ENCODE measurements at regions not wholly inside any gene's neighbourhood (a gene's known extent, or its start where the extent isn't known, plus 50 kb on each side); places are given as distances from the start of the nearest gene placed in this dataset.

GRCh38 chr20:40744072-40744817, 55.2 kb upstream of the MAFB start:
- peaks cover 11 to 14% of the 10 kb centered on the region in 2 experiments for H3K27me3 ChIP-seq (ENCODE audit: control insufficient read depth in 2 of 2, insufficient read depth in 2 of 2, low read length in 2 of 2)
- DNase-seq (ENCODE audit: low read depth, low spot score) (no peak), FAIRE-seq (no peak)
- no peaks in the 10 kb centered on the region for H3K79me2 ChIP-seq (ENCODE audit: control insufficient read depth, insufficient read depth, low read length)
- no peak for TF ChIP-seq JUN (IDR thresholded peaks at IDR 0.05; ENCODE audit: borderline replicate concordance, insufficient read depth, insufficient read length, low read depth)
- no peak for TF ChIP-seq GATA2 (IDR thresholded peaks at IDR 0.05; ENCODE audit: insufficient read depth, insufficient read length, low read depth, low read length)
- TF ChIP-seq MYC (IDR thresholded peaks at IDR 0.05; ENCODE audit: low read depth, low read length): no peak
- TF ChIP-seq POLR2A (IDR thresholded peaks at IDR 0.05; ENCODE audit: low read depth, low read length): no peak
- H3K36me3 ChIP-seq (ENCODE audit: control insufficient read depth in 2 of 2, extremely low read depth in 1 of 2, insufficient read depth in 2 of 2, low read length in 2 of 2): no peaks in the 10 kb centered on the region
- intact Hi-C loops (cut with micrococcal nuclease) (loop anchor here (5.0 kb wide), 1 partner anchor 53 kb away; no protein-coding TSS in a partner anchor), dilution Hi-C loops (cut with MboI; ENCODE audit: extremely low pct_ligation_motif_present, low sequenced_read_pairs) (no loop called here)
- H3K4me1 ChIP-seq (ENCODE audit: control insufficient read depth, extremely low read depth, insufficient read depth, low read length): no peaks in the 10 kb centered on the region
- H3K9ac ChIP-seq (replicated peaks; ENCODE audit: extremely low read depth, insufficient read depth, low read length): no peak overlapping the region
- no peak overlapping the region for H3K27ac ChIP-seq (ENCODE audit: insufficient read depth, low read depth, low read length)
- no peaks in the 10 kb centered on the region for H4K20me1 ChIP-seq (replicated peaks; ENCODE audit: control insufficient read depth, extremely low read depth, insufficient read depth, low read length)
- no peak overlapping the region for H3K4me3 ChIP-seq (replicated peaks in 1 of 3; ENCODE audit: insufficient read depth in 1 of 3, low read depth in 1 of 3, low read length in 3 of 3)
- ChIA-PET CTCF (interaction anchor here (0.8 to 2.9 kb wide), 6 partner anchors 10 to 219 kb away, joined by 3 to 25 read pairs (median 4); no protein-coding TSS in a partner anchor), POLR2A (no interaction called here)
- no TSS peak for BruUV-seq (replicated peaks)
- no peak overlapping the region for H3K4me2 ChIP-seq (ENCODE audit: insufficient read depth, low read length)
- H3K9me1 ChIP-seq (replicated peaks; ENCODE audit: control insufficient read depth, extremely low read depth, insufficient read depth, low read length): no peaks in the 10 kb centered on the region
- H3K9me3 ChIP-seq (replicated peaks; ENCODE audit: control insufficient read depth, insufficient read depth, low read length): no peaks in the 10 kb centered on the region
- H2AFZ ChIP-seq (ENCODE audit: low read depth, low read length): no peak overlapping the region

DNA sequence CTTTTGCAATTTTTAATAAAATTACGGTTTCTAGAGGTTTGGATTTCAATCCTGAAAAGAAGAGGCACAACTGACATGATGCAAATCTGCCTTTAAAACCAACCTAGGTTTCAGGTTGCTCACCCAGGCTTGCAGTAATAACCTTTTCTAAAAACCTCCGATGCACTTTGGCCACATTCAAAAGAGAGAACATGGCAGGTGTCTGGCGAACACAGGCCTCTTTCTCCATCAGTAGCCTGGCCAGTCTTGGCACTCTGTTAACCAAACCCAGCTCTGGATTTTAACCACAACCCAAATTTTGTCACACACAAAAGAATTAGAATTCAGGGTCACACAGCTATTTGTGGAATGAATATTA, 55.8 kb upstream of the MAFB start:
- no peak overlapping the region for H3K27ac ChIP-seq (ENCODE audit: insufficient read depth, low read depth, low read length)
- ChIA-PET CTCF (interaction anchor here (1.0 to 2.9 kb wide), 5 partner anchors 10 to 218 kb away, joined by 3 to 25 read pairs (median 4); no protein-coding TSS in a partner anchor), POLR2A (no interaction called here)
- FAIRE-seq: no peak
- H3K9me1 ChIP-seq (replicated peaks; ENCODE audit: control insufficient read depth, extremely low read depth, insufficient read depth, low read length): no peaks in the 10 kb centered on the region
- DNase-seq (ENCODE audit: low read depth, low spot score): no peak
- no peak for TF ChIP-seq CTCF (IDR thresholded peaks at IDR 0.05; ENCODE audit: extremely low read depth in 1 of 2, insufficient read depth in 1 of 2, low read depth in 1 of 2, low read length in 2 of 2)
- no peak for TF ChIP-seq FOS (IDR thresholded peaks at IDR 0.05; ENCODE audit: borderline replicate concordance, insufficient read depth, low read length)
- TF ChIP-seq POLR2A (IDR thresholded peaks at IDR 0.05; ENCODE audit: low read depth, low read length): no peak
- no peak for TF ChIP-seq JUN (IDR thresholded peaks at IDR 0.05; ENCODE audit: borderline replicate concordance, insufficient read depth, insufficient read length, low read depth)
- TF ChIP-seq POLR2AphosphoS5 (IDR thresholded peaks at IDR 0.05; ENCODE audit: insufficient read depth, low read depth, low read length): no peak
- TF ChIP-seq EZH2 (IDR thresholded peaks at IDR 0.05; ENCODE audit: borderline replicate concordance, low read depth, low read length, severe bottlenecking): no peak
- no peak for TF ChIP-seq MYC (IDR thresholded peaks at IDR 0.05; ENCODE audit: low read depth, low read length)
- no peak for TF ChIP-seq MAX (IDR thresholded peaks at IDR 0.05; ENCODE audit: insufficient read depth, insufficient read length)
- TF ChIP-seq GATA2 (IDR thresholded peaks at IDR 0.05; ENCODE audit: insufficient read depth, insufficient read length, low read depth, low read length): no peak
- no peak overlapping the region for H3K4me2 ChIP-seq (ENCODE audit: insufficient read depth, low read length)
- peaks cover 11 to 12% of the 10 kb centered on the region in 2 experiments for H3K27me3 ChIP-seq (ENCODE audit: control insufficient read depth in 2 of 2, insufficient read depth in 2 of 2, low read length in 2 of 2)
- H2AFZ ChIP-seq (ENCODE audit: low read depth, low read length): no peak overlapping the region
- no peaks in the 10 kb centered on the region for H3K36me3 ChIP-seq (ENCODE audit: control insufficient read depth in 2 of 2, extremely low read depth in 1 of 2, insufficient read depth in 2 of 2, low read length in 2 of 2)
- H3K4me1 ChIP-seq (ENCODE audit: control insufficient read depth, extremely low read depth, insufficient read depth, low read length): no peaks in the 10 kb centered on the region
- dilution Hi-C loops (cut with MboI; ENCODE audit: extremely low pct_ligation_motif_present, low sequenced_read_pairs) (no loop called here), intact Hi-C loops (cut with micrococcal nuclease) (loop anchor here (5.0 kb wide), 1 partner anchor 53 kb away; no protein-coding TSS in a partner anchor)
- H3K79me2 ChIP-seq (ENCODE audit: control insufficient read depth, insufficient read depth, low read length): no peaks in the 10 kb centered on the region
- no peaks in the 10 kb centered on the region for H4K20me1 ChIP-seq (replicated peaks; ENCODE audit: control insufficient read depth, extremely low read depth, insufficient read depth, low read length)
- no peak overlapping the region for H3K4me3 ChIP-seq (replicated peaks in 1 of 3; ENCODE audit: insufficient read depth in 1 of 3, low read depth in 1 of 3, low read length in 3 of 3)
- BruUV-seq (replicated peaks): no TSS peak
- H3K9ac ChIP-seq (replicated peaks; ENCODE audit: extremely low read depth, insufficient read depth, low read length): no peak overlapping the region
- no peaks in the 10 kb centered on the region for H3K9me3 ChIP-seq (replicated peaks; ENCODE audit: control insufficient read depth, insufficient read depth, low read length)
